HL-60 (cell line): ENCODE measurements at regions not wholly inside any gene's neighbourhood (a gene's known extent, or its start where the extent isn't known, plus 50 kb on each side); places are given as distances from the start of the nearest gene placed in this dataset.

ENCODE experiments used
- CTCF ChIP-seq: IDR thresholded peaks from one replicate; pipeline ENCODE4 v1.5.1; 2011; ENCODE audit warnings: low read length, control low read depth, inconsistent platforms; ENCODE audit not compliant: insufficient read depth
- REST ChIP-seq: IDR thresholded peaks from 2 replicates; pipeline ENCODE4 v1.6.1; 2012; ENCODE audit warnings: low read depth; ENCODE audit not compliant: insufficient replicate concordance
- SPI1 ChIP-seq: IDR thresholded peaks from 2 replicates; pipeline ENCODE4 v1.6.1; 2012; ENCODE audit warnings: low read depth, mild to moderate bottlenecking, borderline replicate concordance

- no peak for TF ChIP-seq CTCF
- no peak for TF ChIP-seq REST
- TF ChIP-seq SPI1 = no peak
Observed at GRCh38 chr6:51118792-51119191, 300.1 kb downstream of the TFAP2B start.
